Fibroblast of skin of abdomen (primary cell): ENCODE measurements at regions not wholly inside any gene's neighbourhood (a gene's known extent, or its start where the extent isn't known, plus 50 kb on each side); places are given as distances from the start of the nearest gene placed in this dataset.

ENCODE experiments used
- DNase-seq: peaks from one replicate; pipeline ENCODE4 v3.0.0-alpha.2; 2013

DNA sequence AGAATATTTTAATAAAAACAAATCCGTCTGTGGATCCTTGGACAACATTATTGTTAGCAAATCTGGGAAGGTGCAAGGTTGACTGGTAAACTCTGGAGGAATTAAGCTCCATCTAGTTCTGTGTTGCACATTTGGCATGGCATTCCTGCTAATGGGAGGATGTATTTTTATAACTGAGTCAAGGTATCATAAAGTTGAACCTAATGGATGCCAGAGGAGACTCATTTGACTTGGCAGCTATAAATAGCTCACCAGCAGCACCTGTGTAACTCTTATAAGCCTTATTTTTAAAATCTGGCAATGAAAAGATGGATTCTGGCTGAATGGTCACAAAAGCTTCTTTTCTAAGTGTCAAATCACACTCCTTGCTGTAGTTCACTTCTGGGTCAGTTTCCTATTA is 118.5 kb upstream of the ADAMTS5 start:
- DNase-seq: no peak

DNA sequence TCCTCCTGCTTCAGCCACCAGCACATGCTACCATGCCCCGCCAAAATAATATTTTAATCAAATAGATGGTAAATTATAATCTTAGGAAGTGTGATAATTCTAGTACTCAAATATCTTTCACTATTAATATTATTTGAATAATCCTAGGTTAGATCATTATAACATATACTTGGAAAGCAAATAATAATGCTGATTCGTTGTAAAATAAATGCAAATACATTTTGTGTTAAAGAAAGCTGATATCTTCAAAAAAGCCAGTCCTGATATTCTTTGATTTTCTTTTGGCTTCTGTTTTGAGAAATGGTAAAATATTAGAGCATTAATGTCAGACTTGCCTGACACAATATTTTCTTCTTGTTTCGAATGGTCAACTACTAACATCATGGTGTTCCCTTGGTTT is 116.3 kb upstream of the ADAMTS5 start:
- DNase-seq: no peak

DNA sequence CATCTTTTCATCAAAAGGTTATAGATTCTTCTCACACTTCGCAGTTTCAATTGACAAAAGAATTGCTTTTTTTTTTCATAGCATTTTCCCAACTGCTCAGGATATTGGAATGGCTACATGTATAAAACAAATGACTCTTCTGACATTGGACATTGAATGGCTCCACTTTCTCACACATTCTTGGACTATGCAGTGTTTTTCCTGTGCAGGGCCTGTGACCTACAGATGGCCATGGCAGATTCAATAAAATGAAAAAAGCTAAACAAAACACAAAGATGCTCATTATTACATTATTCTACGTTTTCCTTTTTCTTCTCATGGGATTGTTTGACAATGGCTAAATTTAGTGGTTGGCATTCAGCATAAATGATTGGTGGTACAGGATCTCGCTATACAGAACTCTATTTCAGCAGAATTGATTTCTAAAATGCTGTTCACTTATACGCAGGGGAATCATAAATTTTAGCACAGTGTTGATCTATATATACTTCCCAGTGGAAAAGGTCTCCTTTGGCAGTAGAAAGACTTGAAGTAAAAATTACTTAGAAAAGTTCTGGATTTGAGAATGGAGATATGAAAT is 115.6 kb upstream of the ADAMTS5 start:
- no peak for DNase-seq

DNA sequence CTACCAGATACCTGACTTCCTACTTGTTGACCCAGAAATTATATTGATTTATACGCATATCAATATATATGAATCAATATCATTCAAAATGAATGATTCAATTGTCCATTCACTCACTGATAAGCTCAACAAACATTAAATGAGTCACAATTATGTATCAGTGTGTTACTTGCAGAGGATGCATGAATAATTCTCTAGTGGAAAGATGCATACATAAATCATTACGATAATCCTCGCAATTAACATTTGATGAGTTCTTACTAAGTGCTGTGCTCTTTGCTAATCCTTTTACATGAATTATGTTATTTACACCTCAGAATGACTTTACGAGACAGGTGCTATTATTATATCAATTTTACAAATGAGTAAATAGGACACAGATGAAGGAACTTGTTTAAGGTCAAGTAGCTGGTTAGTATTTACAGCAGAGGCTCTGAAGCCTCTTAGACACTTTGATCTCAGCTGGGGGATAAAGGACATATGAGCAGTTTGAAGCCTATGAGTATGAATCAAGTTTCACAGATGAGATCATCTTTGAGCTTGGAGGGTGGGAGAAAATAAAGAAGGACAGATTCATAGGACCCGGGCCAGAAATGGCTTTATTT is 112.8 kb upstream of the ADAMTS5 start:
- peak; percentile 16 for DNase-seq

DNA sequence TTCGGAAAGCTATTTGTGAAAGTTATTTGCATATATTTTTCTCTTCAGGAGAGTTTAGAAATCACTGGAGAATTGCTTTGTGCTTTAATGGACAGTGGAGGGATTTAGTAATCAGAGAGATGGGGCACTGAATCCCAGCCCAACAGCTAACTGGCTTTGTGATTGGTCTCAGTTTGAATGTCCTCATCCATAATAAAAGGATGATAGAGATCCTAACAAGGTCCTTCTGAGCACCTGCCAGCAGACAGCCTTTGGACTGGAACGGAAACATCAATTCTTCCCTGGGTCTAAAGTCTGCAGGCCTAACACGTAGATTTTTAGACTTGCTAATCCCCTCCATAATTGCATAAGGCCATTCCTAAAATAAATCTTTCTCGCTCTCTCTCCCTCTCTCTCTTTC is 112.0 kb upstream of the ADAMTS5 start:
- DNase-seq: no peak

DNA sequence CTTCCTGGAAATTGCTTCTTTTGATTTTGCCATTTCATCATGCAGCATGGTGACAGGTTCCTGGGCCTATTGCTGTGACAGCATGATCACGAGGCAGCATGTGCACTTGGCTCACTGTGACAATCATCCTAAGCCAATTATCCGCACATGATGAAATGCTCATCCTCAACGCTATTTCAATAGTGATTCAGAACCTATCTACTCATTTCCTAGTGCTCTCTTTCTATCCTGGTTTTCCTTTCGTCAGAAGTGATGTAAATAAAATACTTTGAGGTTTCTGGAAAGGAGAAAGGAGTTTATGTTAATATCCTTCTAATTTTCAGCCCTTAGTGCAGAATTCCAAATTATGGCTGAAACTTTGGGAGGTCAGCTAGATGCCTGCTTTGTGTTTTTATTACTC is 110.6 kb upstream of the ADAMTS5 start:
- DNase-seq: no peak

DNA sequence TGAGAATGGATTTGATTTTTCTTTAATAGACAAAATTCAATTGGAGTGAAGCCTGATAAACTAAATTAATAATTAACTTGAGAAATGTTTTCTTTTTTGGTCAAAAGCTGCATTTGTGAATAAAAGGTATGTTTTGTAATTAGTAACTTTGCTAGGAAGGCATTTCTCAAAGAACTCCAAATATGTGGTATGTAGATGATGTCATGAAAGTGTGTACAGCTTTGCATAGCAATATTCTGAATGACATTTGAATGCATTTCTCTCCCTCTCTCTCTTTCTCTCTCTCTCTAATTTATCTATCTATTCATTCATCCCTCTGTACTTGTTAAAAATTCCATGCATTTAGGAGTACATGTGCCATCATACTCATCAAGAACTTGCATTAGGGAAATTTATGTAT is 109.1 kb upstream of the ADAMTS5 start:
- peak; percentile 16 for DNase-seq

DNA sequence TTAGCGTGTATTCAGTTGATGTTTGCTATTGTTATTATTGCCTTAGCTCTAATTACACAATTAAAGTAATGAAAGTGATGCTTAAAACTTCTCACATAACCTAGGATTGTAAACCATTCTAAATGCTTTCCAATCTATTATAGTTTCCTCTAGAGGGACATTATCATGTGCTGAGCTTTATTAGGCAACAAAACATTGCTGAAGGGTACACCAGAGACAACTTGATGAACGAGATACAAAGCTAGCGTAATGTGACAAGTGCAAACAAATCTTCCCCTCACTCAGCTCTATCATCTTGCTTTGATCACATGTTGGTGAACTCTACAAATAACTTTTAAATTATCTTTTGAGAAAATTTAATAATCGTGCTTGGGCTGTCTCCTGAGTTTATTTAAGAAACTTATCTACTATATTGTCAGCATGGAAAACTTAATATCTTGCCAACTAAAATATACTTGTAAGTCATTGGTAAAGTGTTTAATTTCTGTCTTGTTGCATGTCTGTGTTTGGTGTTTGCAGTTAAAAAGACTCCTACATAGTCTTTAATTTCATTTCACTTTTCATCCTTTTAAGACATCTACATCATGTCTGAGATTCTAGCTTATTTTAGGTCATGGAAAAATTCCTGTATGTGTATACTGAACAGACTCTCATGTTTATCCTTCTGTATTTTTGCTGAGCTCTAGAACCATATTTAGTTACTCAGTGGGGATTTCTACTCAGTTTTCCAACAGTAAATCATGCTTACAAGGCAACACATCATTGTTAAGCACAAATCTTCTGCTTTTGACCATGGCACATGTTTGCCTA is 104.2 kb upstream of the ADAMTS5 start:
- no peak for DNase-seq

DNA sequence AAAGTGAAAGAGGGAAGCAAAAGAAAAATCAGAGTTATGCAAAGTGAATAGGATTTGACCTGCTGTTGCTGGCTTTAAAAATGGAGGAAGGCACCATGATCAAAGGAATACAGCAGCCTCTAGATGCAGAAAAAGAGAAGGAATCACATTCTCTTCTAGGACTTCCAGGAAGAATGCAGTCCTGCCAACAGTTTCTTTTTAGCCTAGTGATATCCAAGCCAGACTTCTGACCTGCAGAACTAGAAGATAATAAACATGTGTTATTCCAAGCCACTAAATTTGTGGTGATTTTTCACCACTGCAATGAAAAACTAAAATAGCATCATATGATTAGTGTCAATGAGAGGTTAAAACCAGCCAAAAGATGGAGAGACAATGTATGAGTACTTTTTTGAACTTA is 101.9 kb upstream of the ADAMTS5 start:
- DNase-seq: no peak

DNA sequence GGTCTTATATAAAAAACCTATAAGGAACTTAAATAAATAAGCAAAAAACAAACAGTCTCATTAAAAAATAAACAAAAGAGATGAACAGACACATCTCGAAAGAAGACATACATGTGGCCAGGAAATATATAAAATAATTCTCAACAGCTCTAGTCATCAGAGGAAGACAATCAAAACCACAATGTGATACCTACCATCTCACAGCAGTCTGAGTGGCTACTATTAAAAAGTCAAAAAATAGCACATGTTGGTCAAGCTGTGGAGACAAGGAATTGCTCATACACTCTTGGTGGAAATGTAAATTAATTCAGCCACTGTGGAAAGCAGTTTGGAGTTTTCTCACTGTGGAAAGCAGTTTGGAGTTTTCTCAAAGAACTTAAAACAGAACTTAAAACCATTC is 100.3 kb upstream of the ADAMTS5 start:
- DNase-seq: no peak

DNA sequence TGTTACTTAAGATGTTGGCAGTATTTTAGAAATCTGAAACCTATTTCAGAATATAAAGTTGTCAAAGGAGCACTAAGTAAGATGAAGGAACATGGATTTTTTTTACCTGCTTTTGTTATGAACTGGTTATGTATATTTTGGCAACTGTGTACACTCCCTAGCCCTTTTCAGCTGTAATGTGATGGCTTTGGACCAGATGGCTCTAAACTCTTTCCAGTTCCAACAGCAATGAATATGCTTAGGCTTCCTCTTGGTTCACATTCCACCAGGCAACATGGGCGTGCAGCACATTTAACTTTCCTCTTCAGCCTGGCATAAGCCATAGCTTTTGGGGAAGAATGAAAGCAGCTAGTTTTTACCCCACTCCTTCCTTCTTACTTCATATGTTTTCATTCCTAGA is 95.6 kb upstream of the ADAMTS5 start:
- DNase-seq: no peak

DNA sequence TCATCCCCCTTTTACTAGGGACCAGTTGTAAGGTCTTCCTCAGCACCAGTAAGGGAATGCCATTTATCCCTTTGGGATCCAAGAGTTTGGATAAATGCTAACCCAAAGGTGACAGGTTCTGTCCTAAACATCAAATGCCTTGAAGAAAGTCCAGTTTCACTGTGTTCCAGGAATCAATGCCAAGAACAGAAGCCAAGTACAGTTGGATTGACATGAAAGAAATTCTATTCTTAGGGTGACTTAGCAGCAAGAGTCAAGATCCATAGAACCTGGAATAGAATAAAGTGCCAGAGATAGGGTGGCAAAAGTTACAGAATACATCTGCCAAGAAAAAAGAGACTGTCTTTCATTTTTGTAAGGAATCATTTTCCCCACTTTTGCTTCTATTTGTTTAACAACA is 94.9 kb upstream of the ADAMTS5 start:
- no peak for DNase-seq

DNA sequence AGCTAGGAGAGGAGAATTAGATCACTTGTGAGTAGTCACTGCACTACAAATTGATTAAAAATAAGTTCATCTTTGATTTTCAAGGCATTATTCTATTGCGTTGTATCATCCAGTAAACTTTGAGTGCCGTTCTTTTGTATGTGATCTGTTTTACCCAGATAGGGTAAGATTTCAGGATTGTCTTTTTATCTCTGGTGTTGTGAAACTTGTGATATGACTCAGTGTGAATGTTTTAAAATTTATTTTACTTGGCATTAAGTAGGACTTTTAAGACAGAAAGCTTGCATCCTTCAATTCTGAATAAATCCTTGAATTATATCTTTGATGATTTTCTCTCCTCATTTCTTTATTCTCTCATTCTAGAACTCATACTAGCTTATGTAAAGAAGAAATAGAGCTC is 93.3 kb upstream of the ADAMTS5 start:
- peak; percentile 28 for DNase-seq

DNA sequence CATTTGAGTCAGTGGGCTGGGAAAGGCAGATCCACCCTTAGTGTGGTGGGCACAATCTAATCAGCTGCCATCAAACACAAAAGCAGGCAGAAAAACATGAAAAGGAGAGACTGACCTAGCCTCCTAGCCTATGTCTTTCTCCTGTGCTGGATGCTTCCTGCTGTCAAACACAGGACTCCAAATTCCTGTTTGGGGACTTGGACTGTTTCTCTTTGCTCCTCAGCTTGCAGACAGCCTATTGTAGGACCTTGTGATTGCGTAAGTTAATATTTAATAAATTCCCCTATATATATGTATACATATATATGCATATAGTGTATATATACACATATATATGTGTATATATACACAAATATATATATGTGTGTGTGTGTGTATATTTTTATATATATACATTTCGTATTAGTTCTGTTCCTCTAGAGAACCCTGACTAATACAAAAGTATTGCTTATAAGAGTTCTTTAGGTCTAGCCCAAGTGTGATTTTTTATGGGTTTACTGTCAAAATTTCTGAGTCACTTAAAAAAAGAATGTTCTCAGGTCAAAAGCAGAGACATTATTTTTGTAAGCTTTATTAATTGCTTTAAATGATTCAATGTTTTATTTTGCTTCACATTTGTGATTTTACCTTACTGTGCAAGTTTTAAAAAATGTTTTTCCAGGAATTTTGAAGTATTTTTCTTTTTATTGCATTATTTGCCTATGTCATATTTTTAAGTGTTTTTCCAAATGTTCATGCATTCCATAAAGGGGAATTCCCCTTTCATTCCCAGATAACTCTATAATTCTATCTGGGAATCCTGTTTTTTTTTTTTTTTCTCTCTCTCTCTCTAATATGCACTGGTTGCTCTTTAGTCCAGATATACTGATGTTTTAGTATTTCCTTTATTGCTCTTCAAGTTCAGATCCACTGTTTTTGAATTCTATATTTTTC is 92.1 kb upstream of the ADAMTS5 start:
- peak; percentile 45 for DNase-seq

DNA sequence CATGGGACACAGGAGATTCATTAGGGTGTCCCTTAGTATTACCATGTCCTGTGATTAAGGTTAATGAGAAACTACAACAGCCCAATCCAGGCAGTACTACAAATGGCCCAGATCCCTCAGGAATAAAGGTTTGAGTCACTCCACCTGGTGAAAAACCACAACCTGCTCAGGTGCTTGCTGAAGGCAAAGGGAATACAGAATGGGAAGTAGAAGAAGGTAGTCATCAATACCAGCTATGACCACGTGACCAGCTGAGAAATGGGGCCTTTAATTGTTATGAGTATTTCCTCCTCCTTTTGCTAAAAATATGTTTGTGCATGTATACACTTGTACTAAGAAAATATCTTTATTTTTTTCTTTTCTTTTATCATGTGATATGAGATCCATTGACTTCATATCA is 91.1 kb upstream of the ADAMTS5 start:
- no peak for DNase-seq

DNA sequence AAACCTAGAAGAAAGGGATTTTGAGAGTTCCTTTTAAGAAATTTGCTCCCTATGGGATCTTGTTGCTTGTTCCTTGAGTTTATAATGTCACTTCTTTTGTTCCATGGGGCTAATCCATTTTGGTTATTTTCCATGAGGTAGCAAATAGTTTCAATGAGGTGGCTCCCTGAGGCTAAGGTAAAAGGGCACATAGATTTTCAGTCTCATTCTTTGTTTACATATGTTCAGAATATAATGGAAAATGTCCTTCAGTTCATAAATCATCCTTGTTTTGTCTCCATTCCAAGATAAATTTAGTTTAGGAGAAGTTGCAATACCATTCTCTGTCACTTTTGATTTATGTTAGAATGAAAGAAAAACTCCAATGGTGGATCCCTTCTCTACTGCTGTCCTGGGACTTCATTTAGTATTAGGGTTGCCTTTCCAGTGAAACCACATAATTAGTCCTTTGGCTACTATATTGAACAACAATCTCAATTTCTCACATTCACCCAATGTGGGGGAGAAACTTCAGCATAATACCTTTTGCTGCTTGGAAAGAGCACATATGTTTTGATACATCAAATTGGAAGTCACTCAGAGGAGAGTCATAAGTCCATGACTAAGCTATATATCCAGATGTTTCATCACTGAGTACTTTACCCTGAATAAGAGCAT is 80.9 kb upstream of the ADAMTS5 start:
- DNase-seq: peak; percentile 90

DNA sequence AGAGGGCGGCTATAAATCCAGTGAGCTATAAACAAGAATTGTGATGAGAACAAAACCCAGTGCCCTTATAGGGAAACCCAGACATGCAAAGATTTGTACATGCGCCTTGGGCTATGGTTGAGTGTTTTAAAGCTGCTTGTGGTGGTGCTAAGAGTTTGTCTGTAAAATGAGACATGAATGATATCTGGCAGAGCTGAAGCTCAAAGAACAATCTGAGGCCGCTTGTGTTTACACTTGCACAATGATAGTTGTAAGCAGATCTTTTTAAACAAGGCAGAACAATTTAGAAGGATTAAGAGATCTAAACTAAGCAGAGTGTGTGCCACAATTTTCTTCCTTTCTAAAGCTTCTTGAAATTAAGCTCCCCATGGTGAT is 80.4 kb upstream of the ADAMTS5 start:
- peak; percentile 61 for DNase-seq

DNA sequence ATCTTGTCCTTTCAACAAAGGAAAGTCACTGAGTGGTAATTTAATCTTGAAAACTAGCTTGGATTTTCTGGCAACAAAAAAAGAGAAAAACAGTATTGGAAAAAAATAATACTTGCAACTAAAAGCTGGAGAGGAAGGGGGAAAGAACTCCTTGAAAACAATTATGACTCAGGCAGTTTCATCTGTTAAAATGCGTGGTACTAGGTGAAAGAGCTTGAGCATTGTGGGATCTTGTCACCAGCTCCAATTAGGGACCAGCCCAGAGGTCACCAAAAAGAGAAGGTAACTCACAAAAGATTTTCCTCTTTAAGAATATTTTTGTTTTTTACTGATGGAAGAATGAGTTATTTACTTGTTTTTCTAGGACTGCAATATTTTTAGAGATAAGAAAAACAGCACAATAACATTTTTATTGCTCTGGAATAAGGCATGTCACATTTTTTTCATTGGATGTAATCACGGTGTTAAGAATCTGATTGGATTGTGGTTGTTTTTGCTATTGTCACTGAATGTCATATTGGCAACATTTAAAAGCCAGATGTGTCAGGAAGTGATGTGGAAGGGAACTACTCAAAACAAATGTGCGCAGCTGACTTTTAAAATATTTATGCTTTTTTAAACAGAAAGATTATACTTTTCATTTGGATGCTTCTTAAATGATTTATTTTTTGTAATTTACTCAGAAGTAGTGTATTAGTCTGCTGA is 78.5 kb upstream of the ADAMTS5 start:
- no peak for DNase-seq

DNA sequence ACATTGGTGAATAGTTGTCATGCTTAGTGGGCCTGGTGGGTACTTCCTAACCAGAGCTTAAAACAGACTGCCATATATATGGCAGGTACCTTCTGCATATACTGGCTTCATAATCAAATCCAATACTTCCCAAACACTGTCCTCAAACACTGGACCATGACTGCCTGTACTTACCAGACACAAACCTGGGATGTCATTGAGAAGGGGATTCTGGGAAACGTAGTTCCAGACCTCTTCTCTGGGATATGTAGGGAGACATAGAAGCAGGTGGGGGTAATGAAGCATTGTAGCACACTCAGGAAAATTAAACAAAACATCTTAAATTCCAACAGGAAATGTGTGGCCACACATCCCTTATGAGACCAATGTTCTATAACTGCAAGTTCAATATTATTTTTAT is 76.5 kb upstream of the ADAMTS5 start:
- DNase-seq: no peak

DNA sequence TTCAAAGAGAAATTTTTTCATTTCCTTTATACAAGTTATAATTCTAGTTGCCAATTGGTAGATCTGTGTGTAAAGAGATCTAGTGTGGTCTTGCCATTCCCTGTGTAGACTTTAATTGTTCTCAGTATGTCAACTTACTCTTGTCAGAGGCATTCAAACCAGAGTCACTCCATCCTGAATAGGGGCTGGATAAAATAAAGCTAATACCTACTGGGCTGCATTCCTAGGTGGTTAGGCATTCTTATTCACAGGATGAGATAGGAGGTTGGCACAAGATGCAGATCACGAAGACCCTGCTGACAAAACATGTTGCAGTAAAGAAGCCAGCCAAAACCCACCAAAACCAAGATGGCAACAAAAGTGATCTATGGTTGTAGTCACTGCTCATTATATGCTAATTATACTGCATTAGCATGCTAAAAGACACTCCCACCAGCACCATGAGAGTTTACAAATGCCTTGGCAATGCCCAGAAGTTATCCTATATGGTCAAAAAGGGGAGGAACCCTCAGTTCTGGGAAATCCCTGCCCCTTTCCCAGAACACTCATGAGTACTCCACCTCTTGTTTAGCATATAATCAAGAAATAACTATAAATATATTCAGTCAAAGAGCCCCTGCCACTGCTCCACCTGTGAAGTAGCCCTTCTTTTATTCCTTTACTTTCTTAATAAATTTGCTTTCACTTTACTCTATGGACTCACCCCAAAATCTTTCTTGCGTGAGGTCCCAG is 74.0 kb upstream of the ADAMTS5 start:
- DNase-seq: no peak

DNA sequence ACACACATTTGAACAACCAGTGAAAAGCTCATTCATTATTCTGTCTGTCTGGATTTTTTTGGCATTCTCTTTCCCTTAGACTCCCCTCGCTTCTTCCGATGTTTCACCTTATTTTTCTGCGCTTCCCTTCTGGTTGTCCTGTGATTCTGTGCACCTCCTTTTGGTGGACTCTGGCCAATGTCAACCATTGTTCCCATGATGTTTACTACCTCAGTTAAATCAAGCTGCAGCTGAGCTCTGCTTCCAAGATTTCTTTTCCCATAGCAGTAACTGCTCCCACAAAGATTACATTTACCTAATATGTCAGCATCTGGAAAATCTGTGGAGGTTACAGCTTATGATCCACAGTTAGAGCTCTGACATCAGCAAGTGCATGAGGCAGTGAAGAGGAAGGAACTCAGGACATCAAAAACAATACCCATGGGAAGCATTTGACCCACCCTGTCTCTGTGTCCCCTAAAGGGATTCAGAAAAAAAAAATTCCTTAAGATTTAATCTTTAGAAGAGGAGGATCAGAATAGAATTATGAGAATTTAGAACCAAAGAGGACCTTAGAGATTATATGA is 69.9 kb upstream of the ADAMTS5 start:
- no peak for DNase-seq
